Thyroid gland (tissue), 4 donors: ENCODE measurements at regions not wholly inside any gene's neighbourhood (a gene's known extent, or its start where the extent isn't known, plus 50 kb on each side); places are given as distances from the start of the nearest gene placed in this dataset.

Source experiments
- DNase-seq, 2 donors: peaks; one replicate each; pipeline ENCODE4 v3.0.0-alpha.2; 2019
- H3K27ac ChIP-seq, 3 donors: fragments of 200-600 bp; sonication (generic); 1 replicate in 2 of 3; 2 replicates in 1 of 3; pipeline ENCODE4 v1.5.1; 2016 to 2019; ENCODE audit warnings: mild to moderate bottlenecking in 1 of 3, moderate library complexity in 1 of 3
- H3K27me3 ChIP-seq: fragments of 200-600 bp; sonication (generic); one replicate; pipeline ENCODE4 v1.5.1; 2019
- H3K36me3 ChIP-seq, 2 donors: fragments of 200-600 bp; sonication (generic); one replicate each; pipeline ENCODE4 v1.5.1; 2016 to 2019
- H3K4me1 ChIP-seq, 2 donors: fragments of 200-600 bp; sonication (generic); one replicate each; pipeline ENCODE4 v1.5.1; 2017 to 2019
- H3K4me3 ChIP-seq, 3 donors: fragments of 200-600 bp; sonication (generic); replicated peaks in 1 of 3; 1 replicate in 2 of 3; 2 replicates in 1 of 3; pipeline ENCODE4 v1.5.1; 2016; ENCODE audit warnings: mild to moderate bottlenecking in 1 of 3
- H3K9me3 ChIP-seq: fragments of 200-600 bp; sonication (generic); one replicate; pipeline ENCODE4 v1.5.1; 2017
- CTCF ChIP-seq, 6 experiments: fragments of 200-600 bp in 3 of 6; fragments of 450-650 bp in 3 of 6; sonication (generic) in 3 of 6; IDR thresholded peaks; one replicate each; pipeline ENCODE4 v1.5.1; 2016 to 2019; ENCODE audit warnings: antibody characterized with exemption in 6 of 6, mild to moderate bottlenecking in 2 of 6, inconsistent platforms in 1 of 6, moderate library complexity in 1 of 6
- POLR2A ChIP-seq, 2 donors: fragments of 450-650 bp; IDR thresholded peaks; one replicate each; pipeline ENCODE4 v1.6.1; 2017; ENCODE audit warnings: antibody characterized with exemption in 2 of 2, mild to moderate bottlenecking in 2 of 2, moderate library complexity in 1 of 2
- WGBS, 2 donors: methylation state at CpG; one replicate each; pipeline ENCODE4 v1.1.5; 2017; 5-methylcytosine and 5-hydroxymethylcytosine counted together
- intact Hi-C: fragments of 100-400 bp; cut with DNase I; formaldehyde crosslinking; loops from one replicate; pipeline ENCODE4 v1.15.1; 2023

GRCh38 chr2:67055387-67056304, 341.5 kb upstream of the ETAA1 start:
- H3K4me3 ChIP-seq, result no peak overlapping the region
- H3K27me3 ChIP-seq, result no peaks in the 10 kb centered on the region
- DNase-seq, result no peak
- H3K27ac ChIP-seq, result no peak overlapping the region
- no peaks in the 10 kb centered on the region for H3K36me3 ChIP-seq
- H3K9me3 ChIP-seq, result no peaks in the 10 kb centered on the region
- 77 to 79% methylated on average over 4 of the region's 4 CpGs for WGBS, 2 donors
- intact Hi-C loops, result no loop called here
- TF ChIP-seq CTCF (IDR thresholded peaks at IDR 0.05) (no peak), POLR2A (IDR thresholded peaks at IDR 0.05) (no peak)
- H3K4me1 ChIP-seq, result no peaks in the 10 kb centered on the region

- Histone ChIP-seq H3K36me3 (no peaks in the 10 kb centered on the region), H3K9me3 (no peaks in the 10 kb centered on the region), H3K27me3 (no peaks in the 10 kb centered on the region), H3K4me3 (no peak overlapping the region), H3K27ac (no peak overlapping the region), H3K4me1 (no peaks in the 10 kb centered on the region)
- intact Hi-C loops, result no loop called here
- DNase-seq, result no peak
- WGBS, 2 donors, result 95 to 96% methylated on average over 3 of the region's 3 CpGs
- TF ChIP-seq POLR2A (IDR thresholded peaks at IDR 0.05) (no peak), CTCF (IDR thresholded peaks at IDR 0.05) (no peak)
Measured at GRCh38 chr2:67057123-67057522, 340.0 kb upstream of the ETAA1 start.

- H3K4me3 ChIP-seq, result no peak overlapping the region
- DNase-seq, result no peak
- no peaks in the 10 kb centered on the region for H3K36me3 ChIP-seq
- no peak for TF ChIP-seq POLR2A (IDR thresholded peaks at IDR 0.05)
- TF ChIP-seq CTCF (IDR thresholded peaks at IDR 0.05), result no peak
- intact Hi-C loops, result no loop called here
- no peak overlapping the region for H3K27ac ChIP-seq
- H3K4me1 ChIP-seq, result no peaks in the 10 kb centered on the region
- no peaks in the 10 kb centered on the region for H3K9me3 ChIP-seq
- no peaks in the 10 kb centered on the region for H3K27me3 ChIP-seq
- 86 to 90% methylated on average over 2 of the region's 2 CpGs for WGBS, 2 donors
Measured at GRCh38 chr2:67057901-67058703, 339.0 kb upstream of the ETAA1 start.

- Histone ChIP-seq H3K27ac (no peak overlapping the region), H3K4me3 (no peak overlapping the region), H3K27me3 (no peaks in the 10 kb centered on the region), H3K9me3 (no peaks in the 10 kb centered on the region), H3K4me1 (no peaks in the 10 kb centered on the region), H3K36me3 (no peaks in the 10 kb centered on the region)
- TF ChIP-seq CTCF (IDR thresholded peaks at IDR 0.05) (no peak), POLR2A (IDR thresholded peaks at IDR 0.05) (no peak)
- 71 to 77% methylated on average over 4 of the region's 4 CpGs for WGBS, 2 donors
- no peak for DNase-seq
- intact Hi-C loops, result no loop called here
Measured at GRCh38 chr2:67065046-67065445, 332.1 kb upstream of the ETAA1 start.

GRCh38 chr2:67066782-67067181, 330.4 kb upstream of the ETAA1 start:
- H3K9me3 ChIP-seq, result no peaks in the 10 kb centered on the region
- H3K27ac ChIP-seq, result no peak overlapping the region
- no peaks in the 10 kb centered on the region for H3K4me1 ChIP-seq
- DNase-seq, result no peak
- 92 to 96% methylated on average over 3 of the region's 3 CpGs for WGBS, 2 donors
- no peaks in the 10 kb centered on the region for H3K27me3 ChIP-seq
- no peak overlapping the region for H3K4me3 ChIP-seq
- no peak for TF ChIP-seq POLR2A (IDR thresholded peaks at IDR 0.05)
- no peak for TF ChIP-seq CTCF (IDR thresholded peaks at IDR 0.05)
- intact Hi-C loops, result no loop called here
- H3K36me3 ChIP-seq, result no peaks in the 10 kb centered on the region
